Esophagus squamous epithelium (tissue), 4 donors: ENCODE measurements at regions not wholly inside any gene's neighbourhood (a gene's known extent, or its start where the extent isn't known, plus 50 kb on each side); places are given as distances from the start of the nearest gene placed in this dataset.

ENCODE experiments used
- CTCF ChIP-seq, 6 experiments: fragments of 450-650 bp in 4 of 6; fragments of 200-600 bp in 2 of 6; sonication (generic) in 2 of 6; IDR thresholded peaks; one replicate each; pipeline ENCODE4 v1.5.1; 2016 to 2019; ENCODE audit warnings: antibody characterized with exemption in 6 of 6, mild to moderate bottlenecking in 4 of 6, moderate library complexity in 4 of 6
- POLR2A ChIP-seq, 4 donors: fragments of 450-650 bp; IDR thresholded peaks; one replicate each; pipeline ENCODE4 v1.6.1; 2017; ENCODE audit warnings: antibody characterized with exemption in 4 of 4, mild to moderate bottlenecking in 4 of 4, moderate library complexity in 3 of 4

- TF ChIP-seq CTCF (IDR thresholded peaks at IDR 0.05) = no peak
- no peak for TF ChIP-seq POLR2A (IDR thresholded peaks at IDR 0.05)
These were observed 103.2 kb upstream of the IGLL5 start for GRCh38 chr22:22784249-22785039.
